ENCODE measurements at regions not wholly inside any gene's neighbourhood (a gene's known extent, or its start where the extent isn't known, plus 50 kb on each side); places are given as distances from the start of the nearest gene placed in this dataset.
A peak's percentile ranks its signal among the peaks of the same experiment; 100 is the strongest.

DNA sequence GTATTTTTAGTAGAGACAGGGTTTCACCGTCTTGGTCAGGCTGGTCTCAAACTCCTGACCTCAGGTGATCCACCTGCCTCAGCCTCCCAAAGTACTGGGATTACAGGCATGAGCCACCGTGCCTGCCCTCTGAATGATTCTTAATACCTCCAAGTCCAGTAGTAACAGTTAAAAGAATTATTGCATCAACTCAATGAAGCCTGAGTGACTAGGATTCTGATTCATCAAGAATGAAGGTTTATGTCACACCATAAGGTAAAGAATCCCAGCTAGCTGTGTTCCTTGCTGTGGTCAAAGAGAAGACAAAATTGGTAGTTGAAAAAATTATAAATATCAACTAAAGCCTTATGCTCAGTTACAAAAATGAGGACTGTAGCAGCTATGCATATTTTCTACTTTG lies 81.2 kb upstream of the ABCC4 start:
- POLR2A ChIA-PET, result no interaction called here
- no peak overlapping the region for H3K4me2 ChIP-seq
- CTCF ChIA-PET, result interaction anchor here (1.0 to 9.8 kb wide), 6 partner anchors 22 to 191 kb away, joined by 3 to 180 read pairs (median 22); no protein-coding TSS in a partner anchor
- 63% methylated on average over 2 of the region's 2 CpGs for WGBS (ENCODE audit: missing lambda C conversion rate)
- peaks cover 25% of the 10 kb centered on the region for H3K4me1 ChIP-seq
- no peak overlapping the region for H3K4me3 ChIP-seq
- DNase-seq (ENCODE audit: low read depth in 1 of 2, low spot score in 1 of 2), result no peak
- no peak for ATAC-seq
- TF ChIP-seq, protein P1, sequence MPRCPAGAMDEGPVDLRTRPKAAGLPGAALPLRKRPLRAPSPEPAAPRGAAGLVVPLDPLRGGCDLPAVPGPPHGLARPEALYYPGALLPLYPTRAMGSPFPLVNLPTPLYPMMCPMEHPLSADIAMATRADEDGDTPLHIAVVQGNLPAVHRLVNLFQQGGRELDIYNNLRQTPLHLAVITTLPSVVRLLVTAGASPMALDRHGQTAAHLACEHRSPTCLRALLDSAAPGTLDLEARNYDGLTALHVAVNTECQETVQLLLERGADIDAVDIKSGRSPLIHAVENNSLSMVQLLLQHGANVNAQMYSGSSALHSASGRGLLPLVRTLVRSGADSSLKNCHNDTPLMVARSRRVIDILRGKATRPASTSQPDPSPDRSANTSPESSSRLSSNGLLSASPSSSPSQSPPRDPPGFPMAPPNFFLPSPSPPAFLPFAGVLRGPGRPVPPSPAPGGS (IDR thresholded peaks at IDR 0.05), result no peak
- TF ChIP-seq JUN (IDR thresholded peaks at IDR 0.05), result no peak
- no peak for TF ChIP-seq EHF (CRISPR knock-in tag; IDR thresholded peaks at IDR 0.05)
- TF ChIP-seq TP53 (CRISPR knock-in tag; IDR thresholded peaks at IDR 0.05), result no peak
- TF ChIP-seq TFCP2L1 (CRISPR knock-in tag; IDR thresholded peaks at IDR 0.05), result no peak
- TF ChIP-seq FOSL2 (IDR thresholded peaks at IDR 0.05), result no peak
- no peak for TF ChIP-seq FOSL2 (CRISPR knock-in tag; IDR thresholded peaks at IDR 0.05)
- no peak for TF ChIP-seq HOXB13 (CRISPR knock-in tag; IDR thresholded peaks at IDR 0.05; ENCODE audit: low read depth)
- no peak for TF ChIP-seq RCOR1 (IDR thresholded peaks at IDR 0.05; ENCODE audit: low read depth, low read length)
- TF ChIP-seq FOXS1 (CRISPR knock-in tag; IDR thresholded peaks at IDR 0.05), result no peak
- no peak for TF ChIP-seq NR3C1 (IDR thresholded peaks at IDR 0.05)
- no peak for TF ChIP-seq CEBPB (IDR thresholded peaks at IDR 0.05)
- no peak for TF ChIP-seq MAFK (IDR thresholded peaks at IDR 0.05; ENCODE audit: partially characterized antibody)
- TF ChIP-seq HOXB5 (CRISPR knock-in tag; IDR thresholded peaks at IDR 0.05), result no peak
- TF ChIP-seq, protein P2, sequence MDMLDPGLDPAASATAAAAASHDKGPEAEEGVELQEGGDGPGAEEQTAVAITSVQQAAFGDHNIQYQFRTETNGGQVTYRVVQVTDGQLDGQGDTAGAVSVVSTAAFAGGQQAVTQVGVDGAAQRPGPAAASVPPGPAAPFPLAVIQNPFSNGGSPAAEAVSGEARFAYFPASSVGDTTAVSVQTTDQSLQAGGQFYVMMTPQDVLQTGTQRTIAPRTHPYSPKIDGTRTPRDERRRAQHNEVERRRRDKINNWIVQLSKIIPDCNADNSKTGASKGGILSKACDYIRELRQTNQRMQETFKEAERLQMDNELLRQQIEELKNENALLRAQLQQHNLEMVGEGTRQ (IDR thresholded peaks at IDR 0.05), result no peak
- no peak for TF ChIP-seq POLR2A (IDR thresholded peaks at IDR 0.05; ENCODE audit: low read length)
- TF ChIP-seq ZNF302 (CRISPR knock-in tag; IDR thresholded peaks at IDR 0.05), result no peak
- no peak for TF ChIP-seq RAD21 (conservative IDR thresholded peaks at IDR 0.05 in 1 of 2, IDR thresholded peaks at IDR 0.05 in 1 of 2)
- TF ChIP-seq, protein P3, sequence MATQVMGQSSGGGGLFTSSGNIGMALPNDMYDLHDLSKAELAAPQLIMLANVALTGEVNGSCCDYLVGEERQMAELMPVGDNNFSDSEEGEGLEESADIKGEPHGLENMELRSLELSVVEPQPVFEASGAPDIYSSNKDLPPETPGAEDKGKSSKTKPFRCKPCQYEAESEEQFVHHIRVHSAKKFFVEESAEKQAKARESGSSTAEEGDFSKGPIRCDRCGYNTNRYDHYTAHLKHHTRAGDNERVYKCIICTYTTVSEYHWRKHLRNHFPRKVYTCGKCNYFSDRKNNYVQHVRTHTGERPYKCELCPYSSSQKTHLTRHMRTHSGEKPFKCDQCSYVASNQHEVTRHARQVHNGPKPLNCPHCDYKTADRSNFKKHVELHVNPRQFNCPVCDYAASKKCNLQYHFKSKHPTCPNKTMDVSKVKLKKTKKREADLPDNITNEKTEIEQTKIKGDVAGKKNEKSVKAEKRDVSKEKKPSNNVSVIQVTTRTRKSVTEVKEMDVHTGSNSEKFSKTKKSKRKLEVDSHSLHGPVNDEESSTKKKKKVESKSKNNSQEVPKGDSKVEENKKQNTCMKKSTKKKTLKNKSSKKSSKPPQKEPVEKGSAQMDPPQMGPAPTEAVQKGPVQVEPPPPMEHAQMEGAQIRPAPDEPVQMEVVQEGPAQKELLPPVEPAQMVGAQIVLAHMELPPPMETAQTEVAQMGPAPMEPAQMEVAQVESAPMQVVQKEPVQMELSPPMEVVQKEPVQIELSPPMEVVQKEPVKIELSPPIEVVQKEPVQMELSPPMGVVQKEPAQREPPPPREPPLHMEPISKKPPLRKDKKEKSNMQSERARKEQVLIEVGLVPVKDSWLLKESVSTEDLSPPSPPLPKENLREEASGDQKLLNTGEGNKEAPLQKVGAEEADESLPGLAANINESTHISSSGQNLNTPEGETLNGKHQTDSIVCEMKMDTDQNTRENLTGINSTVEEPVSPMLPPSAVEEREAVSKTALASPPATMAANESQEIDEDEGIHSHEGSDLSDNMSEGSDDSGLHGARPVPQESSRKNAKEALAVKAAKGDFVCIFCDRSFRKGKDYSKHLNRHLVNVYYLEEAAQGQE (IDR thresholded peaks at IDR 0.05), result no peak
- no peak for TF ChIP-seq KDM1A (IDR thresholded peaks at IDR 0.05; ENCODE audit: low read depth)
- peaks cover 5% of the 10 kb centered on the region; the same call in 2 of the 3 replicates for H3K9me3 ChIP-seq
- no peak for FAIRE-seq
- H3K27ac ChIP-seq, result peak overlapping the region in 1 of 2 experiments; percentile 38; a peak in 2 of 6 replicates

DNA sequence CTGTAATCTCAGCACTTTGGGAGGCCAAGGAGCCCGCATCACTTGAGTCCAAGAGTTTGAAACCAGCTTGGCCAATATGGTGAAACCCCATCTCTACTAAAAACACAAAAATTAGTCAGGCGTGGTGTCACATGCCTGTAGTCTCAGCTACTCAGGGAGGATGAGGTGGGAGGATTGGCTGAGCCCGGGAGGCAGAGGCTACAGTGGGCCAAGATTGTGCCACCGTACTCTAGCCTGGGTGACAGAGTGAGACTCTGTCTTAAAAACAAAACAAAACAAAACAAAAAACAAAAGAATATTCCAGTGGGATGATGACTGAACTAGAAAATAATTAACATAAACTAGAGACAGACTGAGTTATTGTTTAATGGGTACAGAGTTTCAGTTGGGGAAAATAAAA lies 81.7 kb upstream of the ABCC4 start:
- no peak for DNase-seq (ENCODE audit: low read depth in 1 of 2, low spot score in 1 of 2)
- 69% methylated on average over 4 of the region's 4 CpGs for WGBS (ENCODE audit: missing lambda C conversion rate)
- ChIA-PET CTCF (interaction anchor here (0.9 to 9.8 kb wide), 5 partner anchors 21 to 192 kb away, joined by 3 to 180 read pairs (median 8); no protein-coding TSS in a partner anchor), POLR2A (no interaction called here)
- ATAC-seq, result no peak
- TF ChIP-seq GATA3 (IDR thresholded peaks at IDR 0.05; ENCODE audit: borderline replicate concordance) (no peak), RNF2 (IDR thresholded peaks at IDR 0.05; ENCODE audit: borderline replicate concordance, low read depth) (no peak), HEYL (CRISPR knock-in tag; IDR thresholded peaks at IDR 0.05) (no peak), EHF (CRISPR knock-in tag; IDR thresholded peaks at IDR 0.05) (no peak), MAFK (IDR thresholded peaks at IDR 0.05; ENCODE audit: partially characterized antibody) (no peak)
- Histone ChIP-seq H3K4me2 (no peak overlapping the region), H3K4me3 (no peak overlapping the region), H3K27ac (peak overlapping the region in 1 of 2 experiments; percentile 38; a peak in 2 of 6 replicates), H3K9me3 (peaks cover 5% of the 10 kb centered on the region; the same call in 2 of the 3 replicates), H3K4me1 (peaks cover 25% of the 10 kb centered on the region)
- FAIRE-seq, result no peak

Data from A549 (cell line).